ENCODE measurements at regions not wholly inside any gene's neighbourhood (a gene's known extent, or its start where the extent isn't known, plus 50 kb on each side); places are given as distances from the start of the nearest gene placed in this dataset.

- no peak for TF ChIP-seq CTCF (conservative IDR thresholded peaks at IDR 0.05; ENCODE audit: low read depth, low read length)
- TF ChIP-seq POLR2A (IDR thresholded peaks at IDR 0.05; ENCODE audit: low read depth, low read length), result no peak
- TF ChIP-seq RFX5 (IDR thresholded peaks at IDR 0.05; ENCODE audit: low read depth, low read length), result no peak
- no peak for TF ChIP-seq CEBPB (IDR thresholded peaks at IDR 0.05; ENCODE audit: low read depth, low read length)
- TF ChIP-seq MXI1 (IDR thresholded peaks at IDR 0.05; ENCODE audit: borderline replicate concordance, low read depth, low read length), result no peak
- no peak for TF ChIP-seq SMC3 (IDR thresholded peaks at IDR 0.05; ENCODE audit: low read depth, low read length)
- no peak for TF ChIP-seq RAD21 (IDR thresholded peaks at IDR 0.05; ENCODE audit: low read length)
- TF ChIP-seq RCOR1 (IDR thresholded peaks at IDR 0.05; ENCODE audit: insufficient replicate concordance, low read length), result no peak
- TF ChIP-seq USF2 (IDR thresholded peaks at IDR 0.05; ENCODE audit: low read depth, low read length), result no peak
- TF ChIP-seq CHD1 (IDR thresholded peaks at IDR 0.05; ENCODE audit: low read depth, low read length), result no peak
- TF ChIP-seq NFE2L2 (IDR thresholded peaks at IDR 0.05; ENCODE audit: low read depth, low read length), result no peak
These were observed 536.5 kb downstream of the TNS3 start for GRCh38 chr7:47045207-47046051.

Measured in IMR-90 (cell line).